22Rv1 (cell line): ENCODE measurements at regions not wholly inside any gene's neighbourhood (a gene's known extent, or its start where the extent isn't known, plus 50 kb on each side); places are given as distances from the start of the nearest gene placed in this dataset.
A peak's percentile ranks its signal among the peaks of the same experiment; 100 is the strongest.

Source experiments
- H3K27ac ChIP-seq: fragments of 450-650 bp; 2 replicates; pipeline ENCODE4 v1.5.1; 2017
- ZFX ChIP-seq: fragments of 450-650 bp; IDR thresholded peaks from 2 replicates; pipeline ENCODE4 v1.6.1; 2017; ENCODE audit warnings: antibody characterized with exemption, borderline replicate concordance
- TF ChIP-seq, protein P1 (sequence below): fragments of 450-650 bp; IDR thresholded peaks from 2 replicates; pipeline ENCODE4 v1.5.1; 2017; ENCODE audit warnings: mild to moderate bottlenecking

GRCh38 chr9:19552282-19553105 is 143.7 kb downstream of the ACER2 start:
- no peak for TF ChIP-seq ZFX
- TF ChIP-seq, protein P1, sequence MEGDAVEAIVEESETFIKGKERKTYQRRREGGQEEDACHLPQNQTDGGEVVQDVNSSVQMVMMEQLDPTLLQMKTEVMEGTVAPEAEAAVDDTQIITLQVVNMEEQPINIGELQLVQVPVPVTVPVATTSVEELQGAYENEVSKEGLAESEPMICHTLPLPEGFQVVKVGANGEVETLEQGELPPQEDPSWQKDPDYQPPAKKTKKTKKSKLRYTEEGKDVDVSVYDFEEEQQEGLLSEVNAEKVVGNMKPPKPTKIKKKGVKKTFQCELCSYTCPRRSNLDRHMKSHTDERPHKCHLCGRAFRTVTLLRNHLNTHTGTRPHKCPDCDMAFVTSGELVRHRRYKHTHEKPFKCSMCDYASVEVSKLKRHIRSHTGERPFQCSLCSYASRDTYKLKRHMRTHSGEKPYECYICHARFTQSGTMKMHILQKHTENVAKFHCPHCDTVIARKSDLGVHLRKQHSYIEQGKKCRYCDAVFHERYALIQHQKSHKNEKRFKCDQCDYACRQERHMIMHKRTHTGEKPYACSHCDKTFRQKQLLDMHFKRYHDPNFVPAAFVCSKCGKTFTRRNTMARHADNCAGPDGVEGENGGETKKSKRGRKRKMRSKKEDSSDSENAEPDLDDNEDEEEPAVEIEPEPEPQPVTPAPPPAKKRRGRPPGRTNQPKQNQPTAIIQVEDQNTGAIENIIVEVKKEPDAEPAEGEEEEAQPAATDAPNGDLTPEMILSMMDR = no peak
- no peak overlapping the region for H3K27ac ChIP-seq

DNA sequence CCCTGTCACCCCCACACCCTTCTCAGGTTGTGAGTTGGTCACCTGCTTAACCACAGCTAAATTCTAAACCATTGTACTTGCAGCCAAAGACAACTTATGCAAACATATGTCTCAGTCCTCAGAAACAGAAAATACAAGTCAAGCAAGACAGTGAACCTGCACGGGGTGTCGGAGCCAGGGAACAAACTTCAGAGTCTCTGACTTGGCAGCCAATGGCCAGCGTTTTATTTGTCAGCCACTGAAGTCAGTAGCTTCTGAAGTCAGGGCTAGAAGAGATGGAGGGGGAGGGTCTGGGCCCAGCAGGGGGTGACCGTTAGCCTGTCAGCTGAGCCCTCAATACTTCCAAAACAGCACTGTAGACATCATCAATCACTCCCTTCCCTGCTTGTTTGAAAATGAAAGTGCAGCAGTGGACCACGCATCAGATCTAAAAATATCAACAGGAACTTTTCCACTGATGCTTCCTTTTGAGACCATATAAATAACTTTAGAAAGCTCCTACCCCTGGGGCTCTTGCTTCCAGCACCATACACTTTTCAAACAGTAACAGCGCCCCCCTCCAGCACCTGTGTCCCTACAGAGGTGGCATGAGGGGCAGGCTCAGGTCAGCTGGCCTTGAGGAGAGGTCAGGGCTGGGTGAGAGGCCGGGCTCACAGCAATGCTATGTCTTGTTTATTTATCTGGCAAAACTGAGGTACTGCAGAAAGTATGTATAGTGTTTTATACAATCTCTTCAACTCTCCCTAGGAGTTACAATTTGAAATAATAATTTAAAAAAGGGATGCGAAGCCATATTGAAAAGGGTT is 142.5 kb downstream of the ACER2 start:
- H3K27ac ChIP-seq = no peak overlapping the region
- TF ChIP-seq, protein P1 = peak; percentile 14; the same call in 1 of the 2 replicates
- no peak for TF ChIP-seq ZFX

DNA sequence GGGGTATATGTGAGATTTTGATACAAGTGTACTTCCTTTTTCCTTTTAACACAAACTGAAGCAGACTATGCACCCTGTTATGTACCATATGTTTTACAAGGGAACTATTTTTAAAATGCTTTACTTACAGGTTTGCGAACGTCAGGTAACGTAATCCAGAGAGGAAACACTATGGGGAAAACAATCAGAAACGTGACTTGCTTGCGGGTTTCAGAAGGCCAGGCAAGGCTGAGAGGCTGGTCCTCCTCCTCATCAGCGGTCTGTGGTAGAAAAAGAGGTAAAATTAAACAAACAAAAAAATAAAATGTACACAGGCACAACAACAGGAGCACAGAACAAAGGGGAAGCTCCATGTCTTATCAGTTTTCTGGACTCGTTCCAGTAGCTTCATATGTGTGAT is 141.2 kb downstream of the ACER2 start:
- H3K27ac ChIP-seq = no peak overlapping the region
- TF ChIP-seq ZFX = no peak
- TF ChIP-seq, protein P1 = no peak

DNA sequence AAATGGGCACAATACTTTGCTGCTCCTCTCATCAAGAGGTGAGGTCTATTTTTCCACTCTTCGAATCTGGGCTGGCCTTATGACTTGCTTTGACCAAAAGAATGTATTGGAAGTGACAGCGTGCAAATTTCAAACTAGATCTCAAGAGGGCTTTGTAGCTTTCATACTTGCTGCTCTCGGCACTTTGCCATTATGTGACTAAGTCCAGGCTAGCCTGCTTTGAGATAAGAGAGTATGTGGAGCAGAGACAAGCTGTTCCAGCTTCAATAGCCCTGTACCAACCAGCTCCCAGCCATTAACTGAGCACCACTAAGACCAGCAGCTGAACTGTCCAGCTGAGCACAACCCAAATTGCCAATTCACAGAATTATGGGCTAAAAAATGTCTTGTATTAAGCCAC is 124.6 kb downstream of the ACER2 start:
- no peak for TF ChIP-seq ZFX
- TF ChIP-seq, protein P1 = no peak
- no peak overlapping the region for H3K27ac ChIP-seq

GRCh38 chr9:19527663-19528062 is 118.9 kb downstream of the ACER2 start:
- H3K27ac ChIP-seq = no peak overlapping the region
- no peak for TF ChIP-seq ZFX
- TF ChIP-seq, protein P1 = no peak

DNA sequence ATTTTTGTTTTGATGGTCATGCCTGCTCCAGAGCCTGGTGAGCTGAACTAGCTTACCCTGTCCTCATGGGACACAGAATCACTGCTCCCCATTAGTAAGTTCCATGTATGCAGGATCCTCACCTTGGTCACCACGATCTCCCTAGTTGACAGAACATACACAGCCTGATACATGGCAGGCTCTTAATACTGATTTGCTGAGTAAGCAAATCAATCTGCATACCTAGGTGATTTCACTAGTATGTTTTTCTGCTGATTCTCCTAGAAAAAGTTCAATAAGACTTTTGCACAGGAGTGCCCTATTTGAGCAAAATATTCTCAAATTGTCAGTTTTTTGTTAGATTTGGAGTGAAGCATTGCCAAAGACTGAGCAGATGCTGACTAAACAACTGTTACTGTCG is 113.7 kb downstream of the ACER2 start:
- no peak overlapping the region for H3K27ac ChIP-seq
- TF ChIP-seq, protein P1 = no peak
- TF ChIP-seq ZFX = no peak

DNA sequence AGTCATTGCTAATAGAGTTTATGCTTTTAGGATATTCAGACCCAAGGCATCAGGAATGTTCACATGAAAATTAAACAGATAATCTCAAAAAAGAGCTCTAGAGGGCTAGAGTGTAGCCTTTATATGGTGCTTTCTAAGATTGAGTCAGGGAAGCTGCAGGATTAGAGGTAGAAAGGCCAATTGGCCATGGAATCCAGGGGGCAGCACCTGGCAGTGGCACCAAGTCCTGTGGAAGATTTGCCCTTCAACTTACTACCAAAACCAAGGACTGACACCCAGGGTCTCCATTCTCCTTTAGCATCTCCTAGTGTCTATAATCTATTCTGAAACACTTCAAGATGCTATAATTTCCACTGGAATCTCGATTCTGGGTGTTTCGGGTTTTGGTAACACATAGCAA is 112.4 kb downstream of the ACER2 start:
- TF ChIP-seq ZFX = no peak
- TF ChIP-seq, protein P1 = no peak
- no peak overlapping the region for H3K27ac ChIP-seq
